Transverse colon (tissue), 3 donors: ENCODE measurements at regions not wholly inside any gene's neighbourhood (a gene's known extent, or its start where the extent isn't known, plus 50 kb on each side); places are given as distances from the start of the nearest gene placed in this dataset.

ENCODE experiments used
- CTCF ChIP-seq, 5 experiments: fragments of 200-600 bp in 3 of 5; fragments of 450-650 bp in 2 of 5; sonication (generic) in 3 of 5; IDR thresholded peaks; 1 replicate in 2 of 5; 2 replicates in 3 of 5; pipeline ENCODE4 v1.5.1; 2016 to 2017; ENCODE audit warnings: antibody characterized with exemption in 5 of 5, inconsistent platforms in 3 of 5, mild to moderate bottlenecking in 2 of 5, moderate library complexity in 1 of 5
- EP300 ChIP-seq: sonication (generic); formaldehyde crosslinking; IDR thresholded peaks from one replicate; pipeline ENCODE4 v1.6.1; 2017; ENCODE audit warnings: antibody characterized with exemption, low read depth

GRCh38 chr2:136210455-136210805 is 92.5 kb upstream of the CXCR4 start:
- TF ChIP-seq CTCF (IDR thresholded peaks at IDR 0.05) (no peak), EP300 (no peak)
